ENCODE measurements at regions not wholly inside any gene's neighbourhood (a gene's known extent, or its start where the extent isn't known, plus 50 kb on each side); places are given as distances from the start of the nearest gene placed in this dataset.
"Not testable (repeated sequence)": the region's sequence is repeated elsewhere in the genome, so short reads cannot be mapped to it uniquely, and the experiment has no call there.

DNA sequence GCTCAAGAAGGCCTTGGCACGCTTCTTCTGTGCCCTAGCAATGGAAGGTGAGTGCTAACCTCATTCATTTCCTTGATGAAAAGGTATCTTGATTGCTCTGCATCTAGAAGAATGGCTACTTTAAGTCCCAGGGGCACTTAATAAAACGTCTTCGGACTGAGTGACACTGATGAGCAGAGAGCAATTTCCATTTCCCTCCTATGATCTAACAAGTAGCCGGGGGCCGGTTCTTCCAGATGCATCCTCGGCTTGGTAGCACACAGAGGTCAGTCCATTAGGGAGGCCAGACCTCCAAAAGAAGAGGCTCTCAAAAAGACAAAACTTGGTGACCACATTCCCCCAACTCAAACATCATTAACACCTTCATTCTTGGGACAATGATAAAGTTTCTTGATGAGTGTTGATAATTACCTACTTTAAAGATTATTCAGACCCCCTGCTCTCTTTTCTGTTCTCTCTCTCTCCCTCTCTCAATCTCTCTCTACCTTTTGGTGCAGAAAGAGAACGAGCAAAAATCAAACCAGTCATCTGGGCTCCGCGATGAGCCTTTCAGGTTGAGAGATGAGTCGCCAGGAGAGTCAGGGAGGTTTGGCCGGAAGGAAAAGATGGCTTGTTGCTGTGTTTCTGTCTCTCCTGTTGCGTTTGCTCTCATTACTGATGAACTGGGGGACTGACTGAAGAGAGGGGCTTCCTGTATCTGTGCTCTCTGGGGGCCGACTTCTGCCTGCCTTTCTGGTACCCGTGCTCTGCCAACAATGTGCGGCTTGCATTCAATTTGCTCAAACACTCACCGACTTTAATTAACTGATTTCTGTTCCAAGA lies 91.1 kb downstream of the LYZL1 start:
- TF ChIP-seq CEBPB (IDR thresholded peaks at IDR 0.05; ENCODE audit: low read depth, low read length); RFX5 (IDR thresholded peaks at IDR 0.05; ENCODE audit: low read depth, low read length); MAZ (IDR thresholded peaks at IDR 0.05; ENCODE audit: borderline replicate concordance, low read depth, low read length): not testable (repeated sequence)
- TF ChIP-seq, protein P1, sequence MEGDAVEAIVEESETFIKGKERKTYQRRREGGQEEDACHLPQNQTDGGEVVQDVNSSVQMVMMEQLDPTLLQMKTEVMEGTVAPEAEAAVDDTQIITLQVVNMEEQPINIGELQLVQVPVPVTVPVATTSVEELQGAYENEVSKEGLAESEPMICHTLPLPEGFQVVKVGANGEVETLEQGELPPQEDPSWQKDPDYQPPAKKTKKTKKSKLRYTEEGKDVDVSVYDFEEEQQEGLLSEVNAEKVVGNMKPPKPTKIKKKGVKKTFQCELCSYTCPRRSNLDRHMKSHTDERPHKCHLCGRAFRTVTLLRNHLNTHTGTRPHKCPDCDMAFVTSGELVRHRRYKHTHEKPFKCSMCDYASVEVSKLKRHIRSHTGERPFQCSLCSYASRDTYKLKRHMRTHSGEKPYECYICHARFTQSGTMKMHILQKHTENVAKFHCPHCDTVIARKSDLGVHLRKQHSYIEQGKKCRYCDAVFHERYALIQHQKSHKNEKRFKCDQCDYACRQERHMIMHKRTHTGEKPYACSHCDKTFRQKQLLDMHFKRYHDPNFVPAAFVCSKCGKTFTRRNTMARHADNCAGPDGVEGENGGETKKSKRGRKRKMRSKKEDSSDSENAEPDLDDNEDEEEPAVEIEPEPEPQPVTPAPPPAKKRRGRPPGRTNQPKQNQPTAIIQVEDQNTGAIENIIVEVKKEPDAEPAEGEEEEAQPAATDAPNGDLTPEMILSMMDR (conservative IDR thresholded peaks at IDR 0.05; ENCODE audit: low read depth, low read length) = not testable (repeated sequence)

All from IMR-90 (cell line).